Right atrium auricular region (tissue), 2 donors: ENCODE measurements at regions not wholly inside any gene's neighbourhood (a gene's known extent, or its start where the extent isn't known, plus 50 kb on each side); places are given as distances from the start of the nearest gene placed in this dataset.

ENCODE experiments used
- DNase-seq: peaks from one replicate; pipeline ENCODE4 v3.0.0-alpha.2; 2019; ENCODE audit warnings: low spot score
- H3K27ac ChIP-seq, 2 donors: fragments of 200-600 bp; sonication (generic); 1 replicate in 1 of 2; 2 replicates in 1 of 2; pipeline ENCODE4 v1.5.1; 2016 to 2019
- H3K27me3 ChIP-seq, 2 donors: fragments of 200-600 bp; sonication (generic); one replicate each; pipeline versions ENCODE4 v1.5.1 to v1.6.0; 2017 to 2019
- H3K36me3 ChIP-seq: fragments of 200-600 bp; sonication (generic); one replicate; pipeline ENCODE4 v1.5.1; 2016
- H3K4me1 ChIP-seq, 2 donors: fragments of 200-600 bp; sonication (generic); one replicate each; pipeline versions ENCODE4 v1.5.1 to v1.6.0; 2017 to 2019
- H3K4me3 ChIP-seq, 2 donors: fragments of 200-600 bp; sonication (generic); 1 replicate in 1 of 2; 2 replicates in 1 of 2; pipeline ENCODE4 v1.5.1; 2017 to 2019; ENCODE audit warnings: mild to moderate bottlenecking in 1 of 2, moderate library complexity in 1 of 2
- H3K9me3 ChIP-seq, 2 donors: fragments of 200-600 bp; sonication (generic); one replicate each; pipeline ENCODE4 v1.5.1; 2019
- CTCF ChIP-seq, 2 donors: fragments of 200-600 bp; sonication (generic); IDR thresholded peaks; one replicate each; pipeline ENCODE4 v1.5.1; 2019; ENCODE audit warnings: antibody characterized with exemption in 2 of 2

GRCh38 chr2:136175868-136176267 lies 57.9 kb upstream of the CXCR4 start:
- no peak overlapping the region for H3K4me3 ChIP-seq
- TF ChIP-seq CTCF (IDR thresholded peaks at IDR 0.05) = no peak
- no peaks in the 10 kb centered on the region for H3K36me3 ChIP-seq
- DNase-seq = no peak
- no peak overlapping the region for H3K27ac ChIP-seq
- no peaks in the 10 kb centered on the region for H3K27me3 ChIP-seq
- H3K4me1 ChIP-seq = no peaks in the 10 kb centered on the region
- H3K9me3 ChIP-seq = no peaks in the 10 kb centered on the region

- no peak for TF ChIP-seq CTCF (IDR thresholded peaks at IDR 0.05)
- no peaks in the 10 kb centered on the region for H3K27me3 ChIP-seq
- H3K27ac ChIP-seq = no peak overlapping the region
- DNase-seq = no peak
- H3K4me1 ChIP-seq = no peaks in the 10 kb centered on the region
- no peaks in the 10 kb centered on the region for H3K36me3 ChIP-seq
- H3K9me3 ChIP-seq = no peaks in the 10 kb centered on the region
- no peak overlapping the region for H3K4me3 ChIP-seq
These were observed 57.5 kb upstream of the CXCR4 start for GRCh38 chr2:136175466-136175865.

GRCh38 chr2:136173126-136173525 lies 55.2 kb upstream of the CXCR4 start:
- H3K4me3 ChIP-seq = no peak overlapping the region
- H3K4me1 ChIP-seq = no peaks in the 10 kb centered on the region
- H3K36me3 ChIP-seq = no peaks in the 10 kb centered on the region
- no peak for TF ChIP-seq CTCF (IDR thresholded peaks at IDR 0.05)
- H3K9me3 ChIP-seq = no peaks in the 10 kb centered on the region
- H3K27me3 ChIP-seq = no peaks in the 10 kb centered on the region
- H3K27ac ChIP-seq = no peak overlapping the region
- no peak for DNase-seq

- Histone ChIP-seq H3K27me3 (no peaks in the 10 kb centered on the region), H3K9me3 (no peaks in the 10 kb centered on the region), H3K36me3 (no peaks in the 10 kb centered on the region), H3K4me1 (no peaks in the 10 kb centered on the region), H3K4me3 (no peak overlapping the region), H3K27ac (no peak overlapping the region)
- TF ChIP-seq CTCF (IDR thresholded peaks at IDR 0.05) = no peak
- no peak for DNase-seq
These were observed 53.3 kb upstream of the CXCR4 start for GRCh38 chr2:136171223-136171622.

- Histone ChIP-seq H3K27ac (no peak overlapping the region), H3K4me1 (no peaks in the 10 kb centered on the region), H3K36me3 (no peaks in the 10 kb centered on the region), H3K4me3 (no peak overlapping the region), H3K9me3 (no peaks in the 10 kb centered on the region), H3K27me3 (no peaks in the 10 kb centered on the region)
- DNase-seq = no peak
- TF ChIP-seq CTCF (IDR thresholded peaks at IDR 0.05) = no peak
These were observed 50.8 kb upstream of the CXCR4 start for GRCh38 chr2:136168720-136169119.

GRCh38 chr2:136167721-136168475 lies 49.9 kb upstream of the CXCR4 start:
- Histone ChIP-seq H3K4me3 (no peak overlapping the region), H3K27ac (no peak overlapping the region), H3K36me3 (no peaks in the 10 kb centered on the region), H3K9me3 (no peaks in the 10 kb centered on the region), H3K4me1 (no peaks in the 10 kb centered on the region), H3K27me3 (no peaks in the 10 kb centered on the region)
- no peak for DNase-seq
- no peak for TF ChIP-seq CTCF (IDR thresholded peaks at IDR 0.05)
